NCI-H460 (cell line): ENCODE measurements at regions not wholly inside any gene's neighbourhood (a gene's known extent, or its start where the extent isn't known, plus 50 kb on each side); places are given as distances from the start of the nearest gene placed in this dataset.
"Not testable (repeated sequence)": the region's sequence is repeated elsewhere in the genome, so short reads cannot be mapped to it uniquely, and the experiment has no call there.

Experiments used
- DNase-seq: peaks from one replicate; pipeline ENCODE4 v3.0.0-alpha.2; 2016; ENCODE audit warnings: low read depth; ENCODE audit errors: extremely low read depth

- not testable (repeated sequence) for DNase-seq
Measured at GRCh38 chr15:29648415-29648814, 173.9 kb downstream of the TJP1 start.

DNA sequence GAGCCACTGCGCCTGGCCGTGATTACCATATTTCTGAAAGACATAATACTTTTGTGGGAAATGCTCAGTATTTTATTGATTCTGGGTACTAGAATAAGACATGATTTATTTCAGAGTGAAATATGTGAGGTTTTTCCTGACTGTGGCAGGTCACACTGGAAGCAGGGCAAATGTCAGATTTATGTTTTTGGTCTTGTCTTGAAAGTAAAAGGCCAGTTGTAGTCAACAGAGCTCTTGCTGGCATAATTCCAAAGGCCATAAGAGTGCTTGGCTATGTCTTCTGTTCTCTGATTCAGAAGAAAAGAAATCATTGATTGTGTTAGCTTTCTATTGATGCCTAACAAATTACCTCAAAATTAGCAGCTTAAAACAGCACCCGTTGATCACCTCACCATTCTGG lies 176.4 kb downstream of the TJP1 start:
- DNase-seq: no peak

- not testable (repeated sequence) for DNase-seq
Measured at GRCh38 chr15:29644361-29644760, 177.9 kb downstream of the TJP1 start.

DNA sequence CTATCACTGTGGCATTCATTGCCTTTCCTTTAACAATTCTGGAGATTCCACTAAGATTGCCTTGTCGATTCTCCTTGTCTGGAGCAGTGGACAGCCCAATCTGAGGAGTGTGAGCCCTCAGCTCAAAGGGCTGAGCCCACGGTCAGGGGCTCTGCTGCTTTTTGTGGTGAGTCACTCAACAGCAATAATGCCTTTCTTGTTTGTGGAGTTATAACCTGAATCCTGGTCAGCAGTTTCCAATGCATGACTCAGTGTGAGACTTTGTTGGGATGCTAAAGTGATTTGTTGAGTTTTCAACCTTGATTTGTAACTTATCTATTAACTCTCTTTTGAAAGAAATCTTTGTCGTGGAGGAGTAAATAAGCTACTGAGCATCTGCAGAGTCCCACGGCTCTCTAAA lies 183.5 kb downstream of the TJP1 start:
- no peak for DNase-seq

GRCh38 chr15:29638011-29638410 lies 184.3 kb downstream of the TJP1 start:
- DNase-seq: no peak

DNA sequence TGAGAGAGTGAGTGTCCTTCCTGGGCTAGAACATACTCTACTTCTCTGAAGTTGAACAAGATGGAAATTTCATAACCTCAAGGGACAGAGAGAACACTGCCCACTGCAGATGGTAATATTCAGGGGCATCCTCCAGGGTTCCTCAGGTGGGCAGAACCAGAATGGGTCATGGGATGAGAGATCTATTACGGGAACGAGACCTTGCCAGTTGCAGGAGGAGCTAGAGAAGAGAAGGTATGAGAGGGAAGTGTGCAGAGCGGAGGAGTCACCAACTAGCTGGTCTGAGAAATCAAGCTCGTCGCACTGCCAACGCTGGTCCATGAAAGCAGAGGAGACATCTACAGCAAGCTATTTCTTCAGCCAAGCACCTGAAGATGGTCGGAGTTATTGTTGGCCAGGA lies 184.7 kb downstream of the TJP1 start:
- no peak for DNase-seq

- DNase-seq: no peak
Measured at GRCh38 chr15:29636921-29637320, 185.3 kb downstream of the TJP1 start.

- no peak for DNase-seq
Measured at GRCh38 chr15:29636140-29636539, 186.1 kb downstream of the TJP1 start.

DNA sequence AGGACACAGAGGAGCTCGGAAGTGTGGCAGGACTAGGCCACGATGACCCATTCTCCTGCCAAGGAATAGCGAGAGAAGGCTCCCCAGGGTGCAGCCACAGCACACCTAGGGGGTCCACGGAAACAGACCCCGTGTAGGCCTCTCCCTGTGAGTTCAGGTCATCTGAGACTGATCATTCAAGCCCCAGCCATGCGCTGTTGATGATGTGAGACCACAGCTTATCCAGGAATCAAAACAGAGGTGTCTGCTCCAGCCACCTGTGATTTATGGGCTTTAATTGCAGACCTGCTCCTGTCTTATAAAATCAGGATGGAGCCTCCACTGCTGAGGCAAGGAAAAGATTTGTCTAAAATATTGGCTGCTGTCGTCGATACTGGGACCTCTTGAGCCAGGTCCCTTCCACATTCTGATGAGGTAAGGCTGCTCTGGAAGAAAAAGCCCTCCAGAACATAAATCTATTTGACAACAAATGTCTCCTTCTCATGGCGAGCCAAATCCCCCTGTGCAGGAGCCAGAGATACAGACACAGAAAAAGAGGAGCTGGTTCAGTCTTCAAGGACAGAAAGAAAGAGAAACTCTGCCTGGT lies 186.7 kb downstream of the TJP1 start:
- DNase-seq: no peak

DNA sequence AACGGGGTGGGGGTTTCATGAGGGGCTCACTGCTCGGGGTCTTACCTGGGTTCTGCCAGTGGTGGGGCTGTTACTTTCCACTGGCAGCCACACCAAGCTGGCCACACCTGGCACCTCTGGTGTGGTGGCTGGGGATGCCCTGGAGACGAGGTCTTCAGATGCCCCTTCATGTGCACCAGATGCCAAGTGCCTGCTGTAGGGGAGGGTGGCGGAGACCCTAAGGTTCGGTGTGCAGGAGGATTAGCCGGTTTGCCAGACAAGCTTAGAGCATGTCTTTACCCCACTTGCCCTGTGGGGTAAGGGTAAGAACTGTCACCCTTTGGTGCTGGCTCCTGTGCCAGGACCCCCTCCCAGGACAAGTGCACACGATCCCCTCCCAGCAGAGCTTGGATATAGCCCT lies 188.3 kb downstream of the TJP1 start:
- no peak for DNase-seq

GRCh38 chr15:29632671-29633406 lies 189.4 kb downstream of the TJP1 start:
- no peak for DNase-seq

DNA sequence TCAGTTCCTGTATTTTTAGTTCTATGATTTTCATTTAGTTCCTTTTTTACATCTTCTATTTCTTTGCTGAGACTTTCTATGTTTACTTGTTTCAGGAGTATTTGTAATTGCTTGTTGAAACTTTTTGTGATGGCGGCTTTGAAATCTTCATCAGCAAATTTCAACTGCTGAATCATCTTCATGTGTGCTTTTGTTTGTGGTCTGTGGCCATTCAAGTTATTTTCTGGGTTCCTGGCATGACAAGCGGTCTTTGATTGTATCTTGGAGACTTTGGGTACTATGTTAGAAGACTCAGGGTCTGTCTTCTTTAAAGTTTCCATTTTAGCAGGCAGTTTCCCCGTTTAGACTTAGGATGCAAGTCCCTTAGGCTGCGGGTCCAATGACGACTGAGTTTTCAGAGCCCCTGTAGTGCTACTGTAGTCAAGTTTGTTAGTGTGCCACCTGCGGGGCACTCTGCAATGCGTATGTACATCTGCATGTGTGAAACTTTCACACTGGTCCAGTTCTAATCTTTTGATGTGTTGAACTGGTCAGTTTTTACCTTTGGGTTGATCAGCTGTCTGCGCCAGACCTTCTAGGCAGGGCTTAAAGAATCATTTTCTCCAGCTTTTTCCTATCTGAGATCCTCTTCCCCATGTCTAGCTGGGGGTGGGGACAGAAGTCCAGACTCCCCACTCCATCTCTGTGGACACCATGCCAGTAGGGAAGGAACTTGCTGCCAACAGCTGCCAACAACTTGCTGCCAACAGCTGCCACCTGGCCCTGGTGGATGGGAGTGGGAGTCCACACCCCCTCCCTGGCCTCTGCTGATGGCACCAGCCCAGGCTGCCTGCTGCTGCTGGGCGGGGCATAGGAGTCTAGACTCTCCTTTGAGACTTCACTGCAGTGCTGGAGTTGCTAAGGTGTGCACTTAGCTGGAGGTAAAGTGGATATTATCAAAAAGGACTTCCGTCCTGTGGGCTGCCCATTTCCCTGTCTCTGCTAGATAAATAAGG lies 190.9 kb downstream of the TJP1 start:
- no peak for DNase-seq

DNA sequence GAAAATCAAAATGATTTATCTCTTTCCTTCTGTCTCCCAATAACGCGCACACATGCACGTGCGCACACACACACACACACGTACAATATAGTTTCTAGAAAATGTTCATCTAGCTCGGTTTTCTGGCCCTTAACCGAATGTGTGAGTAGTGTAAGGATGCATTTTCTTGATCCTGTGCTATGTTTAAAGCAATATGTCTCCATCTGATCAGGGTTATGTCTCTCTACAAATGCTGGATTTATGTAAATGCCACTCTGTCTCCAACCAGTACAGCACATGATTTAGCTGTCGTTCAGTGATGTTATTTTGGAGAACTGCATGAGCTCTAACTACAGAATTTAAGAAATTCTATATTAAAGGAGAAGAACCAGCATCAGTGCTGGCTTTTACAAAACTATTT lies 198.0 kb downstream of the TJP1 start:
- no peak for DNase-seq

DNA sequence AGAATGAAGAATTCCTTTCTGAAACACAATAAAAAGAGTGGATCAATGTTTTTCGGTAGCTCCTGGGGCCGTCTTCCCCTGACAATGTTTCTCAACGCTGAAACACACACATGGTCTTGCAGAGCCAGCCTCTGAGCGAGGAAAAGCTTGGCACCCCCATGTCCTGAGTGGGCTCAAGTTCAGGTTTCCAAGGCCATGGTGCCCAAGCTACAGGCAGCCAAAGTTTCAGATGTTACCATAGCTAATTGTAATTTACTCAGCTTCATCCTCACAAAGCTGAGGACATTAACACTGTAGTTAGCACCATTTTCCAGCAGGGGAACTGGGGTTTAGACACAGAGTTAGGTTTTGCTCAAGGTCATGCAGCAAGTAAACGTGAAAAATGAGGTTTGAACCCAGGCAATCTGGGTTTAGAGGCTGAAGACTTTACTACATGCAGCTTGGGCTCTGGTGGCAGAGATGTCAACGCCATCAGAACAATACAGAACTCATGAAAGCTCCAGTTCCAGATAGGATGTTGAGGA lies 199.1 kb downstream of the TJP1 start:
- no peak for DNase-seq

DNA sequence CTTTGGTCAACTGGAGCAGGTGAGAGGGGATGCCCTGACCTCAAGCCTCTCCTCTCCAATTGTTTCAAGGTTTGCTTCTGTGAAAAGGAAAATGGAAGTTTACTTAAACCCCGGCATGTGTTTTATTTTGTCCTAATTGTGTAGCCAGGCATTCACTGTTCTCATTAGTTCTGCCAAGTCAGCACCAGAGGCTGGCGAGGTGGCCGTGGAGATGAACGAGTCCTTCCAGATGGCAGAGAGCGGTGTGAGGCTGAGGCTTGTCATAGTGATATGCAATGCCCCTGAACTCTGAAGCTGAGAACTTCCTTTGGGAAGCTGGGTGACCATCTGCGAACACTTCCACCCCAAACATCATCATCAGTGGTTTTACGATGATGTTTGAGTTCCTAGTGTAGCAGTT lies 199.6 kb downstream of the TJP1 start:
- no peak for DNase-seq

GRCh38 chr15:29621616-29622015 lies 200.7 kb downstream of the TJP1 start:
- no peak for DNase-seq

DNA sequence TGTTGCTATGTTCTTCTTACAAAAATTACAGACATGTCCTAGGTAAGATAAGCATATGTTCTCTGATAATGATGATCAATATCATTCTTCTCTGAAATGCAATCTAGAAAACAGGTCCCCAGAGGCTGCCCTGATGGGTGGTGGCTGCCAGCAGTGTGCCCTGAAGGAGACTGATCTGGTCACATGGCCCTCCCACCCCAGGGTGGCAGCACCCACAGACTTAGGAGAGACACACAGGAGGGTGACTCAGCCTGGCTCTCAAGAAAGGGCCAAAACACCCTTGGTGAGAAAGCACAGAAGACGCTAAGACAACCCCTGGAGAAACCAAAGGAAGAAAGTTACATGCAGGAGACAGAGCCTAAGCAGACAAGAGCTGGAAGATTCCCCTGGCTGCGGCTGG lies 203.7 kb downstream of the TJP1 start:
- no peak for DNase-seq

GRCh38 chr15:29616512-29616911 lies 205.8 kb downstream of the TJP1 start:
- no peak for DNase-seq

DNA sequence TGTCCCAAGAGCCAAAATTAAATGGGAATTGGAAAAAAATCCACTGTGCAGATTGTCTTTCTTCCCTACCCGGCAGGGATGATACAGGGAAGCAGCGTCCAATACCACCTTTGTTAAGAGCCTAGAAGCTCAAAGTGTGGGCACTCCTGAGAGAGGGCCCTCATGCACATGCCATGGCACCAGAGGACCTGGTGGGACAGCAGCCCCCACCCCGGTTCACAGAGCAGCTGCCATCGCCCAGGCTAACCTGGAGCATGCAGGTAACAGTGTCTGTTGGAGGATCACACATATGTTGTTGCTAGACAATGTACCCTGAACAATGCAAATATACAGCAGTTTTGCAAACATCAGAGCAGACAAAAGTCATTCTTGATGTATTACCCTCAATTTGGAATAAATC lies 206.5 kb downstream of the TJP1 start:
- DNase-seq: no peak

- peak; percentile 41 for DNase-seq
Measured at GRCh38 chr15:29613951-29614382, 208.3 kb downstream of the TJP1 start.

DNA sequence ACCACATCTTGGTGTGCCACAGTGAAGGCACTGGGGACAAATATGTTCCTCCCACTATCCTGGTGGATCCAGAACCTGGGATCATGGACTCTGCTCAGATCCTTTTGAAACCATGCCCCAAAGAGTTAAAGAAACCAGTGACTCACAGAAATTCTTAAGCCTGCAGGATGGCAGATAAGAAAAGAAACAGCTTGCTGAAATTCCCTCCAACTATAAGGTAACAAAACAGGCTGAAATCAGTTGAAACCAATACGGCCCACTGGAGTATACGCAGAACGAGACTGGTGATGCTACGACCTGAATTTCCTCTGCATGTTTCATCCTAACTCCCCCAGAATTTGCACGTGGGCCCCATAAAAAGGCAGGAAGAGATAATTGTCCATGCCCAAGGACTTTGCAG lies 209.6 kb downstream of the TJP1 start:
- DNase-seq: no peak
